H1 (cell line): ENCODE measurements at regions not wholly inside any gene's neighbourhood (a gene's known extent, or its start where the extent isn't known, plus 50 kb on each side); places are given as distances from the start of the nearest gene placed in this dataset.

Experiments used
- CHD2 ChIP-seq: IDR thresholded peaks from 2 replicates; pipeline ENCODE4 v1.6.1; 2012; ENCODE audit warnings: low read length, improper control_type of control experiment
- CTCF ChIP-seq, 3 experiments: IDR thresholded peaks; 1 replicate in 2 of 3; 2 replicates in 1 of 3; pipeline versions ENCODE4 v1.5.1 to v1.6.1; 2011; ENCODE audit warnings: low read length in 3 of 3, mild to moderate bottlenecking in 3 of 3, inconsistent platforms in 2 of 3, low read depth in 1 of 3, moderate library complexity in 1 of 3; ENCODE audit not compliant: insufficient read depth in 1 of 3; ENCODE audit errors: control extremely low read depth in 1 of 3
- EZH2 ChIP-seq: fragments of 200-600 bp; sonication (generic); IDR thresholded peaks from 2 replicates; pipeline ENCODE4 v1.7.1; 2012; ENCODE audit warnings: low read depth, mild to moderate bottlenecking, moderate library complexity, low read length, inconsistent platforms; ENCODE audit not compliant: severe bottlenecking
- JUN ChIP-seq: IDR thresholded peaks from 2 replicates; pipeline ENCODE4 v1.6.1; 2011; ENCODE audit warnings: low read depth, mild to moderate bottlenecking, improper control_type of control experiment, low read length
- MAX ChIP-seq: IDR thresholded peaks from 2 replicates; pipeline ENCODE4 v1.6.1; 2012; ENCODE audit warnings: inconsistent platforms
- POLR2A ChIP-seq, 2 experiments: IDR thresholded peaks; 1 replicate in 1 of 2; 2 replicates in 1 of 2; pipeline ENCODE4 v1.6.1; 2011; ENCODE audit warnings: low read depth in 2 of 2, low read length in 2 of 2, mild to moderate bottlenecking in 2 of 2; ENCODE audit errors: control extremely low read depth in 1 of 2
- SP1 ChIP-seq: IDR thresholded peaks from 2 replicates; pipeline ENCODE4 v1.6.1; 2011; ENCODE audit warnings: low read depth, low read length
- SP2 ChIP-seq: IDR thresholded peaks from 2 replicates; pipeline ENCODE4 v1.6.1; 2012; ENCODE audit warnings: mild to moderate bottlenecking, low read length, inconsistent platforms
- SRF ChIP-seq: IDR thresholded peaks from 2 replicates; pipeline ENCODE4 v1.6.1; 2011; ENCODE audit warnings: mild to moderate bottlenecking, low read depth, low read length, moderate library complexity
- SUZ12 ChIP-seq: fragments of 200-600 bp; sonication (generic); IDR thresholded peaks from 2 replicates; pipeline ENCODE4 v1.6.1; 2012; ENCODE audit warnings: mild to moderate bottlenecking, inconsistent platforms, low read length, moderate library complexity, mixed read lengths
- YY1 ChIP-seq: IDR thresholded peaks from 2 replicates; pipeline ENCODE4 v1.6.1; 2011; ENCODE audit warnings: low read depth, mild to moderate bottlenecking, low read length

- TF ChIP-seq CHD2 (no peak), POLR2A (IDR thresholded peaks at IDR 0.05; ENCODE audit: control extremely low read depth in 1 of 2, low read depth in 2 of 2, low read length in 2 of 2) (no peak), JUN (no peak), CTCF (IDR thresholded peaks at IDR 0.05; ENCODE audit: control extremely low read depth in 1 of 3, insufficient read depth in 1 of 3, low read depth in 1 of 3, low read length in 3 of 3) (no peak), SUZ12 (no peak), EZH2 (no peak), MAX (no peak), SRF (no peak), SP1 (no peak), YY1 (no peak), SP2 (no peak)
Observed at GRCh38 chrX:123049071-123049625, 134.9 kb upstream of the GRIA3 start.
